ENCODE measurements at regions not wholly inside any gene's neighbourhood (a gene's known extent, or its start where the extent isn't known, plus 50 kb on each side); places are given as distances from the start of the nearest gene placed in this dataset.
"Not testable (repeated sequence)": the region's sequence is repeated elsewhere in the genome, so short reads cannot be mapped to it uniquely, and the experiment has no call there.

DNA sequence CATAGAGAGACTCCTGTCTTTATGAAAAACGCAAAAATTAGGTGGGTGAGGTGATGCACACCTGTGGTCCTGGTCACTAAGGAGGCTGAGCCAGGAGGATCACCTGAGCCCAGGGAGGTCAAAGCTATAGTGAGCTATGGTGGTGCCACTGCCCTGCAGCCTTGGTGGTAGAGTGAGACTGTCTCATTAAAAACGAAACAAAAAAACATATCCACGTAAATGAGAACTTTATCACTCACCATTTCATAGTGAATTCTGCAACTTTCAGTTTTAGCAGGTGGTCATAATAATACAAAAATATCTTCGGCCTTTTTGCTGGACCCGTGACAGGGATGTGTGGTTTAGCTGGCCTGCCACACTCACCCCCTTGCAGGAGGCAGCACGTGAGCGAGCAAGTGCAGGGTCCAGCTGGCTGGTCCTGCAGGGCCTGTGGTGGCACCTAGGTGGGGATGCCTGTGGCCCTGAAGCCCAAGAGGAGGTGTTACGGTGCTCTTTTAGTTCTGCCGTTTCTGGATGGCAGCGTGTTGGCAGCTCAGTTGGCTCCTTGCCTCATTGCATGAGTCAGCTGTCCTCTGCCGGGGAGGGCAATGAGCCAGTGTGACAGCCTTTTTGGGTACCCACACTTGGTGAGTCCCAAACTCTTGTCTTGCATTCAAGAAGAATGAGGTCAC, 1330.7 kb upstream of the TMEM132C start:
- no peaks in the 10 kb centered on the region for H3F3A ChIP-seq (ENCODE audit: insufficient read depth)
- no peaks in the 10 kb centered on the region for H4K20me1 ChIP-seq (ENCODE audit: low read depth, low read length)
- H3K27ac ChIP-seq (ENCODE audit: low read depth, low read length) = no peak overlapping the region
- no peaks in the 10 kb centered on the region for H3K36me3 ChIP-seq (ENCODE audit: low read length)
- H3K79me2 ChIP-seq (ENCODE audit: insufficient read depth, low read length) = no peaks in the 10 kb centered on the region
- H3K4me3 ChIP-seq (ENCODE audit: insufficient read depth, low read length, poor library complexity, severe bottlenecking) = no peak overlapping the region
- TF ChIP-seq, protein P1, sequence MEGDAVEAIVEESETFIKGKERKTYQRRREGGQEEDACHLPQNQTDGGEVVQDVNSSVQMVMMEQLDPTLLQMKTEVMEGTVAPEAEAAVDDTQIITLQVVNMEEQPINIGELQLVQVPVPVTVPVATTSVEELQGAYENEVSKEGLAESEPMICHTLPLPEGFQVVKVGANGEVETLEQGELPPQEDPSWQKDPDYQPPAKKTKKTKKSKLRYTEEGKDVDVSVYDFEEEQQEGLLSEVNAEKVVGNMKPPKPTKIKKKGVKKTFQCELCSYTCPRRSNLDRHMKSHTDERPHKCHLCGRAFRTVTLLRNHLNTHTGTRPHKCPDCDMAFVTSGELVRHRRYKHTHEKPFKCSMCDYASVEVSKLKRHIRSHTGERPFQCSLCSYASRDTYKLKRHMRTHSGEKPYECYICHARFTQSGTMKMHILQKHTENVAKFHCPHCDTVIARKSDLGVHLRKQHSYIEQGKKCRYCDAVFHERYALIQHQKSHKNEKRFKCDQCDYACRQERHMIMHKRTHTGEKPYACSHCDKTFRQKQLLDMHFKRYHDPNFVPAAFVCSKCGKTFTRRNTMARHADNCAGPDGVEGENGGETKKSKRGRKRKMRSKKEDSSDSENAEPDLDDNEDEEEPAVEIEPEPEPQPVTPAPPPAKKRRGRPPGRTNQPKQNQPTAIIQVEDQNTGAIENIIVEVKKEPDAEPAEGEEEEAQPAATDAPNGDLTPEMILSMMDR (IDR thresholded peaks at IDR 0.05; ENCODE audit: insufficient read depth, low read length, poor library complexity, severe bottlenecking) = no peak
- TF ChIP-seq EZH2phosphoT487 (conservative IDR thresholded peaks at IDR 0.05; ENCODE audit: low read length) = no peak
- H3K27me3 ChIP-seq (ENCODE audit: low read length) = no peaks in the 10 kb centered on the region
- H2AFZ ChIP-seq (ENCODE audit: low read depth, low read length, severe bottlenecking) = no peak overlapping the region
- H3K9me3 ChIP-seq (ENCODE audit: insufficient read depth, low read length) = no peaks in the 10 kb centered on the region
- no peak overlapping the region for H3K9ac ChIP-seq (ENCODE audit: low read length)
- H3K4me2 ChIP-seq (ENCODE audit: low read depth, low read length, poor library complexity, severe bottlenecking) = no peak overlapping the region
- no peaks in the 10 kb centered on the region for H3K9me2 ChIP-seq (replicated peaks; ENCODE audit: insufficient read depth, low read length)

DNA sequence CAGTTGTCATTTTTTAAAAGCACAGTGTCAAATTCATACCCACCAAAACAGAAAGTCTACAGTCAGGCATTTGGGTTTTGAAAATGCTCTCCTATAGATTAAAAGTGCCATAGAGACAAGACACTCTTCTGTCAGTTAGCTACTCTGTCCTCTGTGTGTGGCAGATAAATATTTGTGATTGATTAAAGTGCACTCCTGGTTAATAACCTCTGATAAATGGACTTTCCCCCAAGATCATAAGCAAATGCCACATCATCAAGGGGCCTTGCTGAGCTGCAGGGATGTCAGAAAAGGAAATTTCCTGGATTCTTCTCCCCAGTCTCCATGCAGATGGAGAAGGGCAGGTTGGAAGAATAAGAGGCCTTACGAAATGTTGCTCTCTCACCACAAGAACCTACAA, 1329.5 kb upstream of the TMEM132C start:
- Histone ChIP-seq H2AFZ (ENCODE audit: low read depth, low read length, severe bottlenecking) (no peak overlapping the region), H3K9me2 (replicated peaks; ENCODE audit: insufficient read depth, low read length) (no peaks in the 10 kb centered on the region), H3K27me3 (ENCODE audit: low read length) (no peaks in the 10 kb centered on the region), H3K27ac (ENCODE audit: low read depth, low read length) (no peak overlapping the region), H3K9ac (ENCODE audit: low read length) (no peak overlapping the region), H3K36me3 (ENCODE audit: low read length) (no peaks in the 10 kb centered on the region), H3K79me2 (ENCODE audit: insufficient read depth, low read length) (no peaks in the 10 kb centered on the region), H3K4me3 (ENCODE audit: insufficient read depth, low read length, poor library complexity, severe bottlenecking) (no peak overlapping the region), H4K20me1 (ENCODE audit: low read depth, low read length) (no peaks in the 10 kb centered on the region), H3K4me2 (ENCODE audit: low read depth, low read length, poor library complexity, severe bottlenecking) (no peak overlapping the region), H3F3A (ENCODE audit: insufficient read depth) (no peaks in the 10 kb centered on the region), H3K9me3 (ENCODE audit: insufficient read depth, low read length) (no peaks in the 10 kb centered on the region)
- TF ChIP-seq, protein P1 (IDR thresholded peaks at IDR 0.05; ENCODE audit: insufficient read depth, low read length, poor library complexity, severe bottlenecking) = no peak
- TF ChIP-seq EZH2phosphoT487 (conservative IDR thresholded peaks at IDR 0.05; ENCODE audit: low read length) = no peak

DNA sequence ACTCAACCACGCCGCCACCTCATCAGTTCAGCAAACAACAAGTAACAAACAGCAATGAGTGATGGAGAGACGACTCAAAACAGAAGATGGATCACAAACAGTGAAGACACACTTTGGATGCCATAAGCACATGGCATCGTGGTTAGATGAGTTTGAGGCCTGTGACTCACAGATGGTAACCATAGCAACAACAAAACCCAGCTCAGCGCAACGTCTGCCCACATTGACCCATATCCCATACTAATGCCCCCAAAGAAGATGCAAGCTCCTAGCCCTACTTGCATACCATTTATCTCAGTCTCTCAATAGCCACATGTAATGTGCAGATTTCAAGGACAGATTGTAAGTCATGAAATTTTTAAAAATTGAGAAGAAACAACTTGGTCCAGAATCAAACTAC, 1322.3 kb upstream of the TMEM132C start:
- H3K36me3 ChIP-seq (ENCODE audit: low read length) = no peaks in the 10 kb centered on the region
- H3K9me2 ChIP-seq (replicated peaks; ENCODE audit: insufficient read depth, low read length) = no peaks in the 10 kb centered on the region
- no peaks in the 10 kb centered on the region for H3K9me3 ChIP-seq (ENCODE audit: insufficient read depth, low read length)
- H4K20me1 ChIP-seq (ENCODE audit: low read depth, low read length) = no peaks in the 10 kb centered on the region
- no peak overlapping the region for H2AFZ ChIP-seq (ENCODE audit: low read depth, low read length, severe bottlenecking)
- H3K4me2 ChIP-seq (ENCODE audit: low read depth, low read length, poor library complexity, severe bottlenecking) = no peak overlapping the region
- H3K4me3 ChIP-seq (ENCODE audit: insufficient read depth, low read length, poor library complexity, severe bottlenecking) = no peak overlapping the region
- TF ChIP-seq, protein P1 (IDR thresholded peaks at IDR 0.05; ENCODE audit: insufficient read depth, low read length, poor library complexity, severe bottlenecking) = no peak
- no peak for TF ChIP-seq EZH2phosphoT487 (conservative IDR thresholded peaks at IDR 0.05; ENCODE audit: low read length)
- no peaks in the 10 kb centered on the region for H3K27me3 ChIP-seq (ENCODE audit: low read length)
- H3K79me2 ChIP-seq (ENCODE audit: insufficient read depth, low read length) = no peaks in the 10 kb centered on the region
- H3K27ac ChIP-seq (ENCODE audit: low read depth, low read length) = no peak overlapping the region
- H3F3A ChIP-seq (ENCODE audit: insufficient read depth) = no peaks in the 10 kb centered on the region
- H3K9ac ChIP-seq (ENCODE audit: low read length) = no peak overlapping the region

DNA sequence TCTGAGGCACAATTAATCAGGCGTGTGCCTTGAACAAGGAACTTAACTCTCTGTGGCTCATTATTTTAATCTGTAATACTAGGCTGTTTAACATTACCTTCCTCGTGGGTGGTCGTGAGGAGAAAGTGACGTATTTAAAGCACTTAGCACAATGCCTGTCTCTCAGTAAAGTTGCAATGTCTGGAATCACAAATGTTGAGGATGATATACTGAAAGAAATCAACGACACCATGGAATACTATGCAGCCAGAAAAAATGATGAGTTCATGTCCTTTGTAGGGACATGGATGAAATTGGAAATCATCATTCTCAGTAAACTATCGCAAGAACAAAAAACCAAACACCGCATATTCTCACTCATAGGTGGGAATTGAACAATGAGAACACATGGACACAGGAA, 1320.0 kb upstream of the TMEM132C start:
- H4K20me1 ChIP-seq (ENCODE audit: low read depth, low read length); H3F3A ChIP-seq (ENCODE audit: insufficient read depth); H3K27ac ChIP-seq (ENCODE audit: low read depth, low read length); H3K9ac ChIP-seq (ENCODE audit: low read length); H3K4me3 ChIP-seq (ENCODE audit: insufficient read depth, low read length, poor library complexity, severe bottlenecking); H3K27me3 ChIP-seq (ENCODE audit: low read length); H3K79me2 ChIP-seq (ENCODE audit: insufficient read depth, low read length); H2AFZ ChIP-seq (ENCODE audit: low read depth, low read length, severe bottlenecking); H3K9me3 ChIP-seq (ENCODE audit: insufficient read depth, low read length); H3K36me3 ChIP-seq (ENCODE audit: low read length); H3K4me2 ChIP-seq (ENCODE audit: low read depth, low read length, poor library complexity, severe bottlenecking); H3K9me2 ChIP-seq (replicated peaks; ENCODE audit: insufficient read depth, low read length): not testable (repeated sequence)
